Epidermal melanocyte (primary cell): ENCODE measurements at regions not wholly inside any gene's neighbourhood (a gene's known extent, or its start where the extent isn't known, plus 50 kb on each side); places are given as distances from the start of the nearest gene placed in this dataset.
"Not testable (repeated sequence)": the region's sequence is repeated elsewhere in the genome, so short reads cannot be mapped to it uniquely, and the experiment has no call there.

Experiments used
- DNase-seq: peaks from one replicate; pipeline ENCODE4 v3.0.0; 2011; ENCODE audit warnings: low spot score; ENCODE audit not compliant: insufficient read length

DNA sequence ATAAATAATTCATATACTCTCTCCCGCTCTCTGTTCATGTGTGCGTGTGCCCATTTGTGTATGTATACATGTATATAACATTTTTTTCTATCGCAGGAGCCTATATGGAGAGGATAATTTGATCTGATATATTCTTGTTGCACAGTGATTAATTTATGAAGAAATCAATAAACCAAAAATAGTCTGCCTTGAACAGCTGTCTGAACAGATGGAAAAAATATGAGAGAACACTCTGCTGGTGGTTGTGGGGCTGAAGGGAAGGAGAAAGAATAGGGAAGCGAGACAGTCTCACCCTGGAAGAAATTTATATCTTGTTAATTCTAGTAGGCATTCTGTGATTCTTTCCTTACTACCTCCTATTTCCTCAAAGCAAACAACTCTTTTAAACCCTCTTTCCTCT, 96.6 kb upstream of the B3GAT2 start:
- DNase-seq = no peak

- no peak for DNase-seq
These were observed 99.8 kb upstream of the B3GAT2 start for GRCh38 chr6:71056656-71057055.

DNA sequence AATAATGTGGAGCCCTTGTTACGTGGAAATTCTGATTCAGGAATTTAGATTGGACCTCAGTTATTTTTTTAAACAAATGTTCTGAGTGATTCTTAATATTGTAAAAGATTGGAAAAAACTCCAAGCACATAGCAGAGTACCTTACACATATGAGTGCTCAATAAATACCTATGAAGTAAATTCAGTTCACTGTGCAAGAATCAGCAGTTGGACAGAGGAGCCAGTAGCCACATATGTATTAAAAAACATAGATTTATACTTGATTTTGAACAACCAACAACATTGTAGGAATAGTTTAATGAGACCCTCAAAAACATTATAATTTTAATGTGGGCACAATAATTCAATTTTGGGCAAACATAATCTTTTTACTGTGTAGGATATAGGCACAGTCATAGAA, 109.3 kb upstream of the B3GAT2 start:
- DNase-seq = no peak

GRCh38 chr6:71067816-71068215, 111.0 kb upstream of the B3GAT2 start:
- no peak for DNase-seq

GRCh38 chr6:71072508-71072907, 115.6 kb upstream of the B3GAT2 start:
- no peak for DNase-seq

DNA sequence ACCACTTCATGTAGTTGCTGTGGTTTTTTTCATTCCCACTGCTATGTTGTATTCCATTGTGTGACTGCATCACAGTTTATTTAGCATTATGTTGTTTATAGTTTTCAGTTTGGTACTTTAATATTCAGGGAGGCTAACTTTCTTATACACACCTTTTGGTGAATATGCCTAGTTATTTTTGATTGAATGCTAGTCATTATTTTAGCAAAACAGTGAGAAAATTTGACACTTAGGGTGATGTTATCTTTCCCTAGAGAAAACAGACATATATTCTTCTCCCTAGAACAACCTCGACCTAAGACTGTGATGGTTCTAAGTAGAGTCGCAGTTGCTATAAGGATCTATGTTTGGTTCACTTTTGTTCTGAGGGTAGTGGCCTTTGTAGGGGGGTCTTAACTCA, 120.8 kb upstream of the B3GAT2 start:
- DNase-seq = no peak

DNA sequence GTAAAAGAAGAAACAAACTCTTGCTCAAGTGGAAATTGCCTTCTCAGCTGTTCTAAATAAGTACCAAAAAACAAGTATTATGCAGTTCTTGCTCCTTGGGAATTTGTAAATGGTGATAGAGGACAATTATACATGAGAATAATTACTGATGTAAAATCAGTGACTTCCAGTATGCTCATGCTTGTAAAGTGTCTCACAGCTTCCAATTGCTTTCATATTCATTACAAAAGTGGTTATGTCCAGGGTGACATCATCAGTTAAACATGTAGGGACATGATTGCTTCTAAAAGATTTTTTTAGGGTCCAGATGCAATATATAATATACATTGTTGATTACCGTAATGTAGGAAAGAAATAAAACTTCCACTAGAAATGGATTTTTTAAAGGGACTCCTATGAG, 122.8 kb upstream of the B3GAT2 start:
- DNase-seq = no peak

DNA sequence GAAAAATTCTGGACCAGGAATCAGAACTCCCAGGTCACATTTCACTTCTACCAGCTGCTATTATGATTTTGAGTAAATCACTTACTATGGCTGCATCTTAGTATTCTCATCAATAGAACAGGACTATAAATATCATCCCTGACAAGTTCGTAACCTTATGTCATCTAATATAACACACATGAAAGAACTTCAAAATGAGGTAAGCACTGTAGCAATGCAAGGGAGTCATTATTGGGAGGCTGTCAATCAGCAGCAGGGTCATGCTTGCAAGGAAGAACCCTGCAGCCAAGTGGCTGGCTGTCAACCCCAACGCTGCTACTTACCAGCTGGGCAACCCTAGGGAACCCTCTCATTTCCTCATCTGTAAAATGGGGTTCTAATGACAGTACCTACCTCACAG, 123.3 kb upstream of the B3GAT2 start:
- DNase-seq = no peak

- no peak for DNase-seq
These were observed 124.0 kb upstream of the B3GAT2 start for GRCh38 chr6:71080826-71081225.

DNA sequence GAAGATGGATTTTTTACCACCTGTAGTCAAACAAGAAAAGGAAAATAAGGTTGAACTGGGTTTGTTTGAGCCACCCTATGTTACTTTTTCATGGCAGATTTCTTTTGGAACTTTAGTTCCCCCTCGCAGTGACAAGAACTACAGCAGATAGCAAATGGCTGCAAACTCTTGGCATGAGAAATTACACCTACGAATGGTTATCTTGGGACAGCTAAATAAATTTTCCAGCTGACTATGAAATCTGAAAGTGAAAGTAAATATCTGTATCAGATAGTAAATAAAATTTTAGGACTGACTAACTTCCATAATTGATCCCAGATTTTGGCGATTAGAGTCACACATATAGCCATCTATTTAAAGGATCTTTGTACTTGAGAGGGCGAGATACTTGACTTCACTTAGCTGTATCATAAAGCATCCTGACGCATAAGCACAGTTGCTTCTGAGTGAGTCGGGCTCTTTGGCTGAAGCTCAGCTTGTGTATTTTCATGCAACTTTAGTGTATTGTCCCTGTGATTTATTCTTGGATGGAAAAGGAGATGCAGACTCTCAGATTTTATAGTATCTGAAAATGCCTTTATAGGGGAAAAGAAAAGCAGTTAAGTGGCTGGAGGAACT, 125.3 kb upstream of the B3GAT2 start:
- no peak for DNase-seq

GRCh38 chr6:71083308-71083820, 126.5 kb upstream of the B3GAT2 start:
- DNase-seq = no peak

- DNase-seq = no peak
These were observed 131.3 kb upstream of the B3GAT2 start for GRCh38 chr6:71088166-71088565.

- DNase-seq = no peak
These were observed 133.4 kb upstream of the B3GAT2 start for GRCh38 chr6:71090217-71090616.

DNA sequence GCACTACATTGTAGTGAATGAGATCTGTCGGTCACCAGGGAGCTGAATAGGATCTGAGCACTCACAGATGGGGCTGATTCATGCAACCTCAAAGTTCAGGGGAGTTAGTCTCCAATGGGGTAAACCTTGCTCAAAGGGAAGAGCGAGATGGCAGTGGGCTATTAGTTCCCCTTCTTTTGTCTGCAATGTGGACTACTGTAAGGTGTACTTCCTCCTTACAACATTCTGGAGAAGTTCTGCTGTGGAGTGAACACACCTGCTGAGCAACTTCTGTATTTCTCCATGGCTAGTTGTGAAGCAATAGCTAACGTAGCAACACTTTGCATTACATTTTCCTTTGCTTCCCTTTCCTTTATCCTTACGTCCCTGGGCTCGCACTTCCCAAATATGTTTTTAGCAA, 134.3 kb upstream of the B3GAT2 start:
- DNase-seq = no peak

DNA sequence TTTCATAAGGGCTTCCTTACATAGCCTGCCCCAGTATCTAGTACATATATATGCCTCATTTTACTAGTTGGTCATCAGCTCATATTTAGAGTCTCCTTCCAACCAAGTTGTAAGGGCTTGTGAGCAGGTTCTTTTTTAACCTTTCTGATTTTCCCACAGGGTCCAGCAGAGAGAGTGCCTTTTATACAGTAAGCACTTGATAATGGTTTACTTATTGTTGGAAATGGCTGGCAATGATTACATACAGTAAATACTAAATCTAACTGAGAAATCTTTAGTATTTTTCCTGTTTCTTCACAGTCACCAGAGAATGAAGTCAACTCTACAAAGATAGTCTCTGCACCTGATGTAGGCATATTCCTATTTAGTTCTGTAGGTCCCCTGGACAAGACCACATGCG, 135.1 kb upstream of the B3GAT2 start:
- no peak for DNase-seq

- not testable (repeated sequence) for DNase-seq
These were observed 140.4 kb upstream of the B3GAT2 start for GRCh38 chr6:71097264-71097663.

DNA sequence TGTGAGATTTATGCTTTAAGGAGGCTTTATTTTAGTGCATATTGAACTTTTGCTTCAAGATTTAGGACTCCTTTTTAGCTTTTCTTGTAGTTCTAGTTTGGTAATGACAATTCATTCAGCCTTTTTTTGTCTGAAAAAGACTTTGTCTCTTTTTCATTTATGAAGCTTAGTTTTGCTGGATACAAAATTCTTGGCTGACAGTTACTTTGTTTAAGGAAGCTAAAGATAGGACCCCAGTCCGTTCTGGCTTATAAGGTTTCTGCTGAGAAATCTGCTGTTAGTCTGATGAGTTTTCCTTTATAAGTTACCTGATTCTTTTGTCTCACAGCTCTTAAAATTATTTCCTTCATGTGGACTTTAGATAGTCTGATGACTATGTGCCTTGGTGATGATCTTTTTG, 142.8 kb upstream of the B3GAT2 start:
- DNase-seq = no peak

DNA sequence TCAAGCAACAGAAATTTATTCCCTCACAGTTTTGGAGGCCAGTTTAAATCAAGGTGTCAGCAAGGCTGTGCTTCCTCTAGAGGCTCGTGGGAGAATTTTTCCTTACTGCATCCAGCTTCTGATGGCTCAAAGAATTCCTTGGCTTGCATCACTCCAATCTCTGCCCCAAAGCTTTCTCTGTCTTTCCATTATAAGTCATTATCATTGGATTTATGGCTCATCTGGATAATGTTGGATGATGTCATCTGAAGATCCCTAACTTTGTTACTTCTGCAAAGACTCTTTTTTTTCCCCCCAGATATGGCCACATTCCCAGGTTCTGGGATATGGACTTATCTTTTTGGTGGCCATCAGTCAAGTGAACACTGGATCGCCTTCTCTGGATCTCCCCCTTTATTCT, 146.3 kb upstream of the B3GAT2 start:
- DNase-seq = no peak

DNA sequence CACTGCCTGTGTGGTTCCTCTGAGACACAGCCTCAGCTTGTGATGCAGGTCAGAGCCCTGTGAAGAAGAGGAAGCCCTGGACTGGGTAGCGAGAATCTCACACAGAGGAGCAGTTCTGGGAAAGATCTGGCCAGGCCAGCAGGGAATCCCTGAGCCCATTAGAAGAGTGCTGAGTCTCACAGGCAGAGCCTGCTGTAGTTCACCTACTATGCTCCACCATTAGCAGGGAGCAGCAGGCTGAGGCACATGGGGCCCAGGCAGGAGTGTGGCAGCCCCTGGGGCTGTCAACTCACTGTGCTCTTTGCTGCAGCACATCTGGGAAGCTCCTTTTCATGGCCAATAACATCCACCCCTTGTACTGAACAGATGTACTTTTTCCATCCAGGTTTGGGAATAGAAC, 146.8 kb upstream of the B3GAT2 start:
- no peak for DNase-seq

DNA sequence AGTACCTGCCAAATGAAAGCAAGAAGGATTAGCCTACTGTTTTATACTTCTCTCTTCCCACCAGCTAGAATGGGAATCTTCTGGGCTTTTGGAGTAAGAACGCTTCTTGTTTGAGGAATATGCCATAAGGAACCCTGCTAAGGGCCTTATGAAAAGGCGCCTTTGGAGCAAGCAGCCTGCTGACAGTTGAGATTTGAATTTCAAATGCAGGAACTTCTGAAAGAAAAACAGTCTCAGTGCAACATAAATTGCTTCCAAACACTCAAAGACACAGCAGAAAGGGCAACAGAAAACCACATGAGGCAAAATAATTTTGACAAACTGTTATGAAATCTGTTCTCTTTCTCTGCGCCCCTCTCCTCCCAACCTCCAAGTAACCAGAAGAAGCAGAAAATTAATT, 149.4 kb upstream of the B3GAT2 start:
- DNase-seq = no peak

- no peak for DNase-seq
These were observed 151.1 kb upstream of the B3GAT2 start for GRCh38 chr6:71107911-71108420.

DNA sequence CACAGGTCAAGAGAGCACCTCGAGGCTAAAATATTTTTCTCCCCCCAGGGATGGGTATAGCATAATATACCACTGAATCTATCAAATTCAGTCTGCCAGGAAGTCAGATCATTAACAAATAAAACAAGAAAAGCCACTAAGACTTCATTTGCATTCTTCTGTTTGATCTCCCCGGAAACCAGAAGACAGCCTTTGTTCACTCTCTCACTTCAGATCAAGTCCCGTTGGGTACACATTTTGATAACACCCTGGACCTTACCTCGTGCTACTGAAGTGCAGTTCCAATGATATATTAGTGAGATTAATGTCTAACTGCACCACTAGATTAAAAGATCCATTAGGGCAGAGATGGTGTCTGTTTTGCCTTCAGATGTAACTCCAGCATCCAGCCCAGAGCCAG, 157.7 kb upstream of the B3GAT2 start:
- no peak for DNase-seq

- no peak for DNase-seq
These were observed 158.1 kb upstream of the B3GAT2 start for GRCh38 chr6:71114986-71115385.

GRCh38 chr6:71119560-71119959, 162.7 kb upstream of the B3GAT2 start:
- no peak for DNase-seq
